ENCODE measurements at regions not wholly inside any gene's neighbourhood (a gene's known extent, or its start where the extent isn't known, plus 50 kb on each side); places are given as distances from the start of the nearest gene placed in this dataset.

DNA sequence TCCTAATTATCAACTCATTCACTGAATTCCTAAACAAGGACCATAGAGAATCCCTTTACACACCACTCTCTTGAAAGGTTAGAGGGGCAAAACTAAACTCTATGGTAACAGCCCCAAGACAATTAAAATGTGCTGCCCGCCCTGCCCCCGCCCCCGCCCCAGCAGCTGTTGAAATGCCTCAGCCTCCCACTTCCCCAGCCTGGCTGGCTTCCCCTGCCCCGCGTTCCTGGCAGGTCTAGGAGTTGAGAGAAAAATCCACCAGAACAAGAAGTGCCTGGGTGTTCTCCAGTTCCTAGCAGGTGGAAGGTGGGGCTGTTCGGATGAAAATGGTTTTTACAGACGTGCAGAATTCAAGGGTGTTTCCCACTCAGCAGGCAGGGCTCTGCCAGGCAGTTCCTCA lies 109.5 kb upstream of the ZEB1 start:
- TF ChIP-seq JUND (IDR thresholded peaks at IDR 0.05), result no peak
- TF ChIP-seq POLR2AphosphoS5 (IDR thresholded peaks at IDR 0.05; ENCODE audit: low read depth, low read length), result no peak
- no peak for TF ChIP-seq EZH2 (IDR thresholded peaks at IDR 0.05)
- TF ChIP-seq, protein P1, sequence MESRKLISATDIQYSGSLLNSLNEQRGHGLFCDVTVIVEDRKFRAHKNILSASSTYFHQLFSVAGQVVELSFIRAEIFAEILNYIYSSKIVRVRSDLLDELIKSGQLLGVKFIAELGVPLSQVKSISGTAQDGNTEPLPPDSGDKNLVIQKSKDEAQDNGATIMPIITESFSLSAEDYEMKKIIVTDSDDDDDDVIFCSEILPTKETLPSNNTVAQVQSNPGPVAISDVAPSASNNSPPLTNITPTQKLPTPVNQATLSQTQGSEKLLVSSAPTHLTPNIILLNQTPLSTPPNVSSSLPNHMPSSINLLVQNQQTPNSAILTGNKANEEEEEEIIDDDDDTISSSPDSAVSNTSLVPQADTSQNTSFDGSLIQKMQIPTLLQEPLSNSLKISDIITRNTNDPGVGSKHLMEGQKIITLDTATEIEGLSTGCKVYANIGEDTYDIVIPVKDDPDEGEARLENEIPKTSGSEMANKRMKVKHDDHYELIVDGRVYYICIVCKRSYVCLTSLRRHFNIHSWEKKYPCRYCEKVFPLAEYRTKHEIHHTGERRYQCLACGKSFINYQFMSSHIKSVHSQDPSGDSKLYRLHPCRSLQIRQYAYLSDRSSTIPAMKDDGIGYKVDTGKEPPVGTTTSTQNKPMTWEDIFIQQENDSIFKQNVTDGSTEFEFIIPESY (IDR thresholded peaks at IDR 0.05; ENCODE audit: extremely low read depth, insufficient replicate concordance, low read length), result no peak
- TF ChIP-seq POLR2A (IDR thresholded peaks at IDR 0.05; ENCODE audit: borderline replicate concordance, extremely low read depth, insufficient read depth, insufficient read length), result no peak
- no peak for TF ChIP-seq SRF (IDR thresholded peaks at IDR 0.05; ENCODE audit: low read depth)
- TF ChIP-seq FOSL1 (IDR thresholded peaks at IDR 0.05; ENCODE audit: low read depth), result no peak
- TF ChIP-seq, protein P2, sequence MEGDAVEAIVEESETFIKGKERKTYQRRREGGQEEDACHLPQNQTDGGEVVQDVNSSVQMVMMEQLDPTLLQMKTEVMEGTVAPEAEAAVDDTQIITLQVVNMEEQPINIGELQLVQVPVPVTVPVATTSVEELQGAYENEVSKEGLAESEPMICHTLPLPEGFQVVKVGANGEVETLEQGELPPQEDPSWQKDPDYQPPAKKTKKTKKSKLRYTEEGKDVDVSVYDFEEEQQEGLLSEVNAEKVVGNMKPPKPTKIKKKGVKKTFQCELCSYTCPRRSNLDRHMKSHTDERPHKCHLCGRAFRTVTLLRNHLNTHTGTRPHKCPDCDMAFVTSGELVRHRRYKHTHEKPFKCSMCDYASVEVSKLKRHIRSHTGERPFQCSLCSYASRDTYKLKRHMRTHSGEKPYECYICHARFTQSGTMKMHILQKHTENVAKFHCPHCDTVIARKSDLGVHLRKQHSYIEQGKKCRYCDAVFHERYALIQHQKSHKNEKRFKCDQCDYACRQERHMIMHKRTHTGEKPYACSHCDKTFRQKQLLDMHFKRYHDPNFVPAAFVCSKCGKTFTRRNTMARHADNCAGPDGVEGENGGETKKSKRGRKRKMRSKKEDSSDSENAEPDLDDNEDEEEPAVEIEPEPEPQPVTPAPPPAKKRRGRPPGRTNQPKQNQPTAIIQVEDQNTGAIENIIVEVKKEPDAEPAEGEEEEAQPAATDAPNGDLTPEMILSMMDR (IDR thresholded peaks at IDR 0.05 in 2 of 3, conservative IDR thresholded peaks at IDR 0.05 in 1 of 3; ENCODE audit: borderline replicate concordance in 1 of 3, insufficient read depth in 1 of 3, low read depth in 2 of 3, low read length in 2 of 3), result no peak
- TF ChIP-seq SIN3A (IDR thresholded peaks at IDR 0.05; ENCODE audit: low read depth), result no peak
- TF ChIP-seq CEBPB (IDR thresholded peaks at IDR 0.05; ENCODE audit: low read depth), result no peak
- TF ChIP-seq EZH2phosphoT487 (IDR thresholded peaks at IDR 0.05; ENCODE audit: borderline replicate concordance), result no peak
- no peak for TF ChIP-seq EGR1 (IDR thresholded peaks at IDR 0.05; ENCODE audit: low read depth)
- TF ChIP-seq YY1 (IDR thresholded peaks at IDR 0.05; ENCODE audit: extremely low read depth, insufficient replicate concordance, low read depth, low read length), result no peak
- TF ChIP-seq, protein P3, sequence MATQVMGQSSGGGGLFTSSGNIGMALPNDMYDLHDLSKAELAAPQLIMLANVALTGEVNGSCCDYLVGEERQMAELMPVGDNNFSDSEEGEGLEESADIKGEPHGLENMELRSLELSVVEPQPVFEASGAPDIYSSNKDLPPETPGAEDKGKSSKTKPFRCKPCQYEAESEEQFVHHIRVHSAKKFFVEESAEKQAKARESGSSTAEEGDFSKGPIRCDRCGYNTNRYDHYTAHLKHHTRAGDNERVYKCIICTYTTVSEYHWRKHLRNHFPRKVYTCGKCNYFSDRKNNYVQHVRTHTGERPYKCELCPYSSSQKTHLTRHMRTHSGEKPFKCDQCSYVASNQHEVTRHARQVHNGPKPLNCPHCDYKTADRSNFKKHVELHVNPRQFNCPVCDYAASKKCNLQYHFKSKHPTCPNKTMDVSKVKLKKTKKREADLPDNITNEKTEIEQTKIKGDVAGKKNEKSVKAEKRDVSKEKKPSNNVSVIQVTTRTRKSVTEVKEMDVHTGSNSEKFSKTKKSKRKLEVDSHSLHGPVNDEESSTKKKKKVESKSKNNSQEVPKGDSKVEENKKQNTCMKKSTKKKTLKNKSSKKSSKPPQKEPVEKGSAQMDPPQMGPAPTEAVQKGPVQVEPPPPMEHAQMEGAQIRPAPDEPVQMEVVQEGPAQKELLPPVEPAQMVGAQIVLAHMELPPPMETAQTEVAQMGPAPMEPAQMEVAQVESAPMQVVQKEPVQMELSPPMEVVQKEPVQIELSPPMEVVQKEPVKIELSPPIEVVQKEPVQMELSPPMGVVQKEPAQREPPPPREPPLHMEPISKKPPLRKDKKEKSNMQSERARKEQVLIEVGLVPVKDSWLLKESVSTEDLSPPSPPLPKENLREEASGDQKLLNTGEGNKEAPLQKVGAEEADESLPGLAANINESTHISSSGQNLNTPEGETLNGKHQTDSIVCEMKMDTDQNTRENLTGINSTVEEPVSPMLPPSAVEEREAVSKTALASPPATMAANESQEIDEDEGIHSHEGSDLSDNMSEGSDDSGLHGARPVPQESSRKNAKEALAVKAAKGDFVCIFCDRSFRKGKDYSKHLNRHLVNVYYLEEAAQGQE (IDR thresholded peaks at IDR 0.05; ENCODE audit: low read depth), result no peak
